Pancreas (tissue), 10 donors: ENCODE measurements at regions not wholly inside any gene's neighbourhood (a gene's known extent, or its start where the extent isn't known, plus 50 kb on each side); places are given as distances from the start of the nearest gene placed in this dataset.
A peak's percentile ranks its signal among the peaks of the same experiment; 100 is the strongest.
"Not testable (repeated sequence)": the region's sequence is repeated elsewhere in the genome, so short reads cannot be mapped to it uniquely, and the experiment has no call there.

ENCODE experiments used
- ATAC-seq, 4 donors: fragments of 200-7000 bp; cut with Tn5 transposase; one replicate each; pipeline versions ENCODE4 v1.8.0 to v1.9.1; 2020; ENCODE audit warnings: mild to moderate bottlenecking in 4 of 4, moderate library complexity in 4 of 4
- DNase-seq, 6 donors: peaks; one replicate each; pipeline ENCODE4 v3.0.0-alpha.2; 2020
- FAIRE-seq: peaks from 2 replicates; lab custom pipeline; 2012; peaks lifted over from hg19 to GRCh38; lab: Jason Lieb, UNC
- H3K27ac ChIP-seq, 4 donors: fragments of 200-600 bp; sonication (generic); 1 replicate in 3 of 4; 2 replicates in 1 of 4; pipeline versions ENCODE4 v1.5.0 to v1.8.0; 2020
- H3K27me3 ChIP-seq, 4 donors: fragments of 200-600 bp; one replicate each; pipeline ENCODE4 v1.8.0; 2021
- H3K36me3 ChIP-seq, 3 donors: fragments of 200-600 bp; sonication (generic) in 1 of 3; one replicate each; pipeline versions ENCODE4 v1.5.0 to v1.8.0; 2020 to 2021
- H3K4me1 ChIP-seq, 3 donors: fragments of 200-600 bp; one replicate each; pipeline ENCODE4 v1.8.0; 2021
- H3K4me3 ChIP-seq, 4 donors: fragments of 200-600 bp; sonication (generic) in 2 of 4; one replicate each; pipeline versions ENCODE4 v1.5.0 to v1.8.0; 2020 to 2021
- H3K9me3 ChIP-seq, 4 donors: fragments of 200-600 bp; one replicate each; pipeline ENCODE4 v1.8.0; 2021
- WGBS, 2 donors: extraction: QIAGEN DNeasy Blood & Tissue Kit; methylation state at CpG; one replicate each; pipeline ENCODE4 v1.1.7; 2013; 5-methylcytosine and 5-hydroxymethylcytosine counted together
- intact Hi-C, 3 donors: fragments of 100-400 bp; cut with DNase I; formaldehyde crosslinking; loops; one replicate each; pipeline versions ENCODE4 v1.11.1 to v1.14.2; 2022
- TF ChIP-seq, protein P1 (sequence below), 4 donors: fragments of 200-600 bp; sonication (generic) in 3 of 4; IDR thresholded peaks; one replicate each; pipeline versions ENCODE4 v1.5.0 to v1.8.0; 2021; ENCODE audit warnings: antibody characterized with exemption in 4 of 4
- donor health status: healthy with polysubstance abuse.
- donor health status: DM: no; HTN: no; CAD: no; lungs with moderate emphysema.
- donor health status: DM: no; HTN: no; CAD: no.
- donor health status: control.
- donor health status: control.
- donor health status: Bipolar disorder and iron deficiency.
- donor health status: DM: yes; HTN: yes; CAD: no.
- donor health status: DM: no; HTN: no; CAD: no.
- donor health status: DM: no; HTN: no; CAD: no.
- donor health status: DM: yes; HTN: yes; CAD: no.

DNA sequence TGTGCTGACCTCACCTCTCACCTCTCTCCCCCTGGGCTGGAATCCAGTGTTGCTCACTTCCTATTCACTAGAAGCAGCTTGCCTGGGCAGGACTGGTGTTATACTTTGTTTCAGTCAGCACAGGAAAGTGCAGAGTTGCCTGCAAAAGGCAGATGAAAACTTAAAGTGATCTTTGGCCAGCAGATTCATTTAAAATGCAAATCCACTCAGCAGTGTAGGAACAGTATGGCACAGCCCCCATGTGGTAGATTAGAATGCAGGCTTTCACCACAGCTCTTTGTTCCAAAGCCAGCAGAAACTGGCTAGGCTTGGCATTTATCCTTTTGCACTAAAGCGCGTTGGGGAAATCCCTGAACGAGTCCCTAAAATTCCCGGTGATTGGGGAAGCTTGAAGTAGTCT is 301.2 kb downstream of the OR4C45 start:
- no peaks in the 10 kb centered on the region for H3K36me3 ChIP-seq
- WGBS, 2 donors: 66 to 68% methylated on average over 4 of the region's 4 CpGs
- no peaks in the 10 kb centered on the region for H3K9me3 ChIP-seq
- intact Hi-C loops: no loop called here
- no peak overlapping the region for H3K27ac ChIP-seq
- FAIRE-seq: no peak
- TF ChIP-seq, protein P1, sequence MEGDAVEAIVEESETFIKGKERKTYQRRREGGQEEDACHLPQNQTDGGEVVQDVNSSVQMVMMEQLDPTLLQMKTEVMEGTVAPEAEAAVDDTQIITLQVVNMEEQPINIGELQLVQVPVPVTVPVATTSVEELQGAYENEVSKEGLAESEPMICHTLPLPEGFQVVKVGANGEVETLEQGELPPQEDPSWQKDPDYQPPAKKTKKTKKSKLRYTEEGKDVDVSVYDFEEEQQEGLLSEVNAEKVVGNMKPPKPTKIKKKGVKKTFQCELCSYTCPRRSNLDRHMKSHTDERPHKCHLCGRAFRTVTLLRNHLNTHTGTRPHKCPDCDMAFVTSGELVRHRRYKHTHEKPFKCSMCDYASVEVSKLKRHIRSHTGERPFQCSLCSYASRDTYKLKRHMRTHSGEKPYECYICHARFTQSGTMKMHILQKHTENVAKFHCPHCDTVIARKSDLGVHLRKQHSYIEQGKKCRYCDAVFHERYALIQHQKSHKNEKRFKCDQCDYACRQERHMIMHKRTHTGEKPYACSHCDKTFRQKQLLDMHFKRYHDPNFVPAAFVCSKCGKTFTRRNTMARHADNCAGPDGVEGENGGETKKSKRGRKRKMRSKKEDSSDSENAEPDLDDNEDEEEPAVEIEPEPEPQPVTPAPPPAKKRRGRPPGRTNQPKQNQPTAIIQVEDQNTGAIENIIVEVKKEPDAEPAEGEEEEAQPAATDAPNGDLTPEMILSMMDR (IDR thresholded peaks at IDR 0.05): no peak
- no peak for ATAC-seq
- H3K4me3 ChIP-seq: no peak overlapping the region
- no peaks in the 10 kb centered on the region for H3K27me3 ChIP-seq
- no peaks in the 10 kb centered on the region for H3K4me1 ChIP-seq
- DNase-seq: no peak

DNA sequence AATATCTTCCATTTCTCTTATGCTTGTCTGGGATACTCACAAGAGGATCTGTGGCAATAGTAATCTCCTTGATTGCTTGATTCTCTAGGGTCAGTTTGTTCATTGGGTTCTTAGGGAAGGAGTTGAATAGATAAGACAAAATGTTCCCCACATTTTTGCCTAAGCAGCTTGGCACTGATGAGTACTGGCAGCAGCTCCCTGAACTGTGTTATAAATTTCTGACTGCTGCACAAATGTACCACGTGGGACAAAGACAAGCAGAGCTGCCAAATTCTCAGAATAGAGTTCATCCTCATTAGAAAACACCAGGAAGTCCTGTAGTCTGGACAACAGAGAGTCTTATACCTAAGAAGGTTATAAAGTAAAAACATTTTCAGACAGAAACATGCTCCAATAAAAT is 304.8 kb downstream of the OR4C45 start:
- H3K27ac ChIP-seq, H3K27me3 ChIP-seq, H3K36me3 ChIP-seq, H3K4me1 ChIP-seq, H3K9me3 ChIP-seq, DNase-seq, ATAC-seq, H3K4me3 ChIP-seq, intact Hi-C loops: not testable (repeated sequence)
- FAIRE-seq: peak; percentile 67
- 0% methylated on average over 1 of the region's 1 CpG for WGBS, 2 donors

- intact Hi-C loops, DNase-seq, ATAC-seq, H3K36me3 ChIP-seq, H3K27me3 ChIP-seq, H3K27ac ChIP-seq, H3K4me3 ChIP-seq, FAIRE-seq, H3K9me3 ChIP-seq, H3K4me1 ChIP-seq: not testable (repeated sequence)
- WGBS, 2 donors: no CpG with 5 or more reads among the region's 3 CpGs
Observed at GRCh38 chr11:50348018-50348417, 315.3 kb downstream of the OR4C45 start.

DNA sequence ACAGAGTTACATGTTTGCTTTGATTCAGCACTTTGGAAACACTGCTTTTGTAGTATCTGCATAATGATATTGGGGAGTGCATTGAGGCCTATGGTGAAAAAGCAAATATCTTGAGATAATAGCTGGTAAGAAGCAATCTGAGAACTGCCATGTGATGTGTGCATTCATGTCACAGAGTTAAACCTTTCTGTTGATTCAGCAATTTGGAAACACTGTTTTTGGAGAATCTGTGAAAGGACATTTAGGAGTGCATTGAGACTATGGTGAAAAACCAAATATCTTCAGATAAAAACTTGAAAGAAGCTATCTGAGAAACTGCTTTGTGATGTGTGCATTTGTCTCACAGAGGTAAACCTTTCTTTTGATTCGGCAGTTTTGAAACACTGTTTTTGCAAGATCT is 346.8 kb downstream of the OR4C45 start:
- Histone ChIP-seq H3K9me3 (peaks cover 0 to 4% (median 0%) of the 10 kb centered on the region in 4 donors), H3K27me3 (no peaks in the 10 kb centered on the region), H3K27ac (no peak overlapping the region), H3K36me3 (no peaks in the 10 kb centered on the region), H3K4me1 (no peaks in the 10 kb centered on the region), H3K4me3 (no peak overlapping the region)
- intact Hi-C loops: no loop called here
- WGBS, 2 donors: 60 to 68% methylated on average over 1 of the region's 1 CpG
- ATAC-seq: no peak
- no peak for DNase-seq
- FAIRE-seq: no peak
- TF ChIP-seq, protein P1 (IDR thresholded peaks at IDR 0.05): no peak

GRCh38 chr11:50394017-50394416 is 361.3 kb downstream of the OR4C45 start:
- intact Hi-C loops: no loop called here
- FAIRE-seq: no peak
- 68 to 81% methylated on average over 2 of the region's 2 CpGs for WGBS, 2 donors

DNA sequence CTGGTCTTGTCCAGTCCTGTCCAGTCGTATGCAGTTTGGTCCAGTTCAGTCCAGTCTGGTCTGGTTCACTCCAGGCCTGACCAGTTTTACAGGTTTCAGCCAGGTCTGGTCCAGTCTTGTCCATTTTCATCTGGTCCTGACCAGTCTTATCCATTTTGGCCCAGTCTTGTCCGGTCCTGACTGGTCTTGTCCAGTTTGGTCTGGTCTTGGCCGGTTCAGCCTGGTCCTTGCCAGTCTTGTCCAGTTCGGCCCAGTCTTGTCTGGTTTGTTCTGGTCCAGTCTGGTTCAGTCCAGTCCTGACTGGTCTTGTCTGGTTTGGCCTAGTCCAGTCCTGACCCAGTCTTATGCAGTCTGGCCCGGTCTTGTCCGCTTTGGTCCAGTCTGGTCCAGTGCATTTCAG is 380.2 kb downstream of the OR4C45 start:
- Histone ChIP-seq H3K9me3 (no peaks in the 10 kb centered on the region), H3K27me3 (no peaks in the 10 kb centered on the region), H3K36me3 (no peaks in the 10 kb centered on the region), H3K4me3 (no peak overlapping the region), H3K27ac (no peak overlapping the region), H3K4me1 (no peaks in the 10 kb centered on the region)
- intact Hi-C loops: no loop called here
- DNase-seq (no peak), FAIRE-seq (no peak), ATAC-seq (no peak)
- 60 to 61% methylated on average over 6 of the region's 6 CpGs for WGBS, 2 donors
- TF ChIP-seq, protein P1 (IDR thresholded peaks at IDR 0.05): no peak

More at GRCh38 chr11:50394017-50394416, 361.3 kb downstream of the OR4C45 start:
- Histone ChIP-seq H3K4me3 (no peak overlapping the region), H3K27ac (no peak overlapping the region), H3K9me3 (peaks cover 0 to 3% (median 0%) of the 10 kb centered on the region in 4 donors), H3K4me1 (no peaks in the 10 kb centered on the region), H3K36me3 (no peaks in the 10 kb centered on the region), H3K27me3 (no peaks in the 10 kb centered on the region)
- TF ChIP-seq, protein P1 (IDR thresholded peaks at IDR 0.05): no peak
- no peak for ATAC-seq
- DNase-seq: no peak
